B cell (primary cell): ENCODE measurements at regions not wholly inside any gene's neighbourhood (a gene's known extent, or its start where the extent isn't known, plus 50 kb on each side); places are given as distances from the start of the nearest gene placed in this dataset.

Source experiments
- ATAC-seq: fragments of 200-7000 bp; cut with Tn5 transposase; one replicate; pipeline ENCODE4 v1.10.0; 2021; ENCODE audit warnings: low read depth, mild to moderate bottlenecking, moderate number of reproducible peaks, moderate library complexity
- CTCF ChIA-PET: fragments of 350-600 bp; sonication (Branson Sonifier 250); formaldehyde crosslinking; loops from one replicate; lab custom pipeline; 2021; ENCODE audit warnings: antibody characterized with exemption, inconsistent platforms; lab: Charles Lee
- POLR2A ChIA-PET: fragments of 350-600 bp; sonication (Branson Sonifier 250); formaldehyde crosslinking; loops from one replicate; lab custom pipeline; 2021; ENCODE audit warnings: antibody characterized with exemption; lab: Charles Lee
- DNase-seq: peaks from one replicate; pipeline ENCODE4 v3.0.0; 2013
- H2AFZ ChIP-seq: 2 replicates; pipeline ENCODE4 v1.6.1; 2012; ENCODE audit warnings: mild to moderate bottlenecking, low read depth, low read length; ENCODE audit not compliant: insufficient read depth, poor library complexity, severe bottlenecking
- H3K27ac ChIP-seq, 2 donors: 1 replicate in 1 of 2; 2 replicates in 1 of 2; pipeline ENCODE4 v1.5.1; 2012 to 2013; ENCODE audit warnings: low read length in 2 of 2, mild to moderate bottlenecking in 2 of 2, moderate library complexity in 1 of 2
- H3K27me3 ChIP-seq, 4 experiments: fragments of 200-600 bp in 1 of 4; sonication (generic) in 1 of 4; replicated peaks in 1 of 4; 1 replicate in 2 of 4; 2 replicates in 2 of 4; pipeline versions ENCODE4 v1.6.1 to v1.7.0; 2013 to 2016; ENCODE audit warnings: low read length in 3 of 4, mild to moderate bottlenecking in 2 of 4, mixed read lengths in 1 of 4, moderate library complexity in 1 of 4; ENCODE audit not compliant: insufficient read depth in 4 of 4, control insufficient read depth in 3 of 4; ENCODE audit errors: control extremely low read depth in 1 of 4
- H3K36me3 ChIP-seq, 2 experiments: replicated peaks in 1 of 2; 1 replicate in 1 of 2; 2 replicates in 1 of 2; pipeline versions ENCODE4 v1.6.1 to v1.7.1; 2013; ENCODE audit warnings: low read length in 1 of 2; ENCODE audit not compliant: insufficient read depth in 2 of 2, control insufficient read depth in 1 of 2; ENCODE audit errors: control extremely low read depth in 1 of 2, extremely low read depth in 1 of 2
- H3K4me1 ChIP-seq, 2 donors: fragments of 200-600 bp in 1 of 2; sonication (generic) in 1 of 2; 1 replicate in 1 of 2; 2 replicates in 1 of 2; pipeline versions ENCODE4 v1.5.1 to v1.6.1; 2013 to 2017; ENCODE audit warnings: low read length in 2 of 2; ENCODE audit not compliant: control insufficient read depth in 2 of 2, insufficient read depth in 2 of 2
- H3K4me2 ChIP-seq: replicated peaks from 2 replicates; pipeline ENCODE3; 2012; ENCODE audit warnings: mild to moderate bottlenecking, low read depth, low read length; ENCODE audit not compliant: poor library complexity, severe bottlenecking
- H3K4me3 ChIP-seq, 5 experiments: fragments of 200-600 bp in 1 of 5; sonication (generic) in 1 of 5; 1 replicate in 3 of 5; 2 replicates in 2 of 5; pipeline versions ENCODE4 v1.5.1 to v1.7.0; 2011 to 2016; ENCODE audit warnings: low read length in 4 of 5, mild to moderate bottlenecking in 4 of 5, low read depth in 2 of 5, control low read depth in 1 of 5, moderate library complexity in 1 of 5; ENCODE audit not compliant: insufficient read depth in 1 of 5; ENCODE audit errors: control extremely low read depth in 1 of 5, extremely low read depth in 1 of 5
- H3K79me2 ChIP-seq: fragments of 200-600 bp; sonication (generic); one replicate; pipeline ENCODE4 v1.6.0; 2016; ENCODE audit warnings: low read length; ENCODE audit not compliant: control insufficient read depth, insufficient read depth
- H3K9ac ChIP-seq: fragments of 200-600 bp; sonication (generic); 2 replicates; pipeline ENCODE4 v1.6.1; 2017; ENCODE audit warnings: mild to moderate bottlenecking, low read length, moderate library complexity
- H3K9me3 ChIP-seq, 3 donors: one replicate each; pipeline versions ENCODE4 v1.6.1 to v1.7.1; 2013; ENCODE audit warnings: low read length in 2 of 3; ENCODE audit not compliant: control insufficient read depth in 2 of 3, insufficient read depth in 1 of 3; ENCODE audit errors: control extremely low read depth in 1 of 3
- H4K20me1 ChIP-seq: 2 replicates; pipeline ENCODE4 v1.6.0; 2012; ENCODE audit warnings: mild to moderate bottlenecking, low read length; ENCODE audit not compliant: insufficient read depth, control insufficient read depth, poor library complexity, severe bottlenecking
- H3K27ac Mint-ChIP-seq: one replicate; pipeline ENCODE4 v1.8.0; 2021; ENCODE audit warnings: mixed read lengths
- H3K27me3 Mint-ChIP-seq: one replicate; pipeline ENCODE4 v1.8.0; 2021; ENCODE audit warnings: mixed read lengths
- H3K4me1 Mint-ChIP-seq: one replicate; pipeline ENCODE4 v1.8.0; 2021; ENCODE audit warnings: mixed read lengths
- H3K4me3 Mint-ChIP-seq: one replicate; pipeline ENCODE4 v1.8.0; 2021; ENCODE audit warnings: mixed read lengths
- H3K9me3 Mint-ChIP-seq: one replicate; pipeline ENCODE4 v1.8.0; 2022; ENCODE audit warnings: mixed read lengths; ENCODE audit not compliant: insufficient read depth
- CTCF ChIP-seq: fragments of 200-600 bp; IDR thresholded peaks from one replicate; pipeline ENCODE4 v1.8.0; 2022; ENCODE audit warnings: antibody characterized with exemption, mild to moderate bottlenecking
- EZH2 ChIP-seq: IDR thresholded peaks from 2 replicates; pipeline ENCODE4 v1.6.1; 2012; ENCODE audit warnings: borderline replicate concordance, low read depth, mild to moderate bottlenecking, moderate library complexity, low read length; ENCODE audit not compliant: insufficient read depth, poor library complexity, severe bottlenecking
- WGBS: methylation state at CpG from one replicate; pipeline ENCODE4 v1.1.5; 2013; ENCODE audit warnings: missing lambda C conversion rate; ENCODE audit not compliant: insufficient coverage; 5-methylcytosine and 5-hydroxymethylcytosine counted together
- intact Hi-C: fragments of 100-400 bp; cut with micrococcal nuclease; formaldehyde crosslinking; loops from one replicate; pipeline ENCODE4 v1.10.0; 2022

- Histone ChIP-seq H3K4me2 (no peak overlapping the region), H2AFZ (no peak overlapping the region), H3K4me3 (no peak overlapping the region), H3K9ac (no peak overlapping the region), H3K9me3 (no peaks in the 10 kb centered on the region), H3K27me3 (peaks cover 0 to 2% (median 1%) of the 10 kb centered on the region in 4 experiments), H3K79me2 (no peaks in the 10 kb centered on the region), H3K4me1 (no peaks in the 10 kb centered on the region), H3K27ac (no peak overlapping the region), H4K20me1 (no peaks in the 10 kb centered on the region), H3K36me3 (no peaks in the 10 kb centered on the region)
- no peaks in the 10 kb centered on the region for H3K4me1 Mint-ChIP-seq
- H3K9me3 Mint-ChIP-seq, result no peaks in the 10 kb centered on the region
- peaks cover 24% of the 10 kb centered on the region for H3K27me3 Mint-ChIP-seq
- no peak for DNase-seq
- H3K4me3 Mint-ChIP-seq, result no peak overlapping the region
- intact Hi-C loops, result no loop called here
- ChIA-PET CTCF (interaction anchor here (0.6 kb wide), 1 partner anchor 49 kb away, joined by 3 read pairs; no protein-coding TSS in a partner anchor), POLR2A (no interaction called here)
- no peak for TF ChIP-seq CTCF
- no peak for TF ChIP-seq EZH2
- no peak overlapping the region for H3K27ac Mint-ChIP-seq
- no peak for ATAC-seq
- WGBS, result no CpG with 5 or more reads among the region's 2 CpGs
These were observed 79.7 kb upstream of the PPP2R5C start for GRCh38 chr14:101681795-101682194.

- H3K27ac ChIP-seq, result no peak overlapping the region
- DNase-seq, result no peak
- intact Hi-C loops, result no loop called here
- ChIA-PET POLR2A (no interaction called here), CTCF (no interaction called here)
- H3K27me3 Mint-ChIP-seq, result peaks cover 28% of the 10 kb centered on the region
- 92% methylated on average over 6 of the region's 6 CpGs for WGBS
- no peak for ATAC-seq
- no peaks in the 10 kb centered on the region for H3K4me1 ChIP-seq
- H2AFZ ChIP-seq, result no peak overlapping the region
- no peak overlapping the region for H3K9ac ChIP-seq
- no peaks in the 10 kb centered on the region for H3K4me1 Mint-ChIP-seq
- H3K4me2 ChIP-seq, result no peak overlapping the region
- TF ChIP-seq EZH2 (no peak), CTCF (no peak)
- no peaks in the 10 kb centered on the region for H4K20me1 ChIP-seq
- no peaks in the 10 kb centered on the region for H3K36me3 ChIP-seq
- peaks cover 0 to 4% (median 1%) of the 10 kb centered on the region in 4 experiments for H3K27me3 ChIP-seq
- H3K79me2 ChIP-seq, result no peaks in the 10 kb centered on the region
- H3K4me3 ChIP-seq, result no peak overlapping the region
- H3K4me3 Mint-ChIP-seq, result no peak overlapping the region
- no peaks in the 10 kb centered on the region for H3K9me3 Mint-ChIP-seq
- no peak overlapping the region for H3K27ac Mint-ChIP-seq
- no peaks in the 10 kb centered on the region for H3K9me3 ChIP-seq
These were observed 78.1 kb upstream of the PPP2R5C start for GRCh38 chr14:101683365-101683764.
